ENCODE measurements at regions not wholly inside any gene's neighbourhood (a gene's known extent, or its start where the extent isn't known, plus 50 kb on each side); places are given as distances from the start of the nearest gene placed in this dataset.

DNA sequence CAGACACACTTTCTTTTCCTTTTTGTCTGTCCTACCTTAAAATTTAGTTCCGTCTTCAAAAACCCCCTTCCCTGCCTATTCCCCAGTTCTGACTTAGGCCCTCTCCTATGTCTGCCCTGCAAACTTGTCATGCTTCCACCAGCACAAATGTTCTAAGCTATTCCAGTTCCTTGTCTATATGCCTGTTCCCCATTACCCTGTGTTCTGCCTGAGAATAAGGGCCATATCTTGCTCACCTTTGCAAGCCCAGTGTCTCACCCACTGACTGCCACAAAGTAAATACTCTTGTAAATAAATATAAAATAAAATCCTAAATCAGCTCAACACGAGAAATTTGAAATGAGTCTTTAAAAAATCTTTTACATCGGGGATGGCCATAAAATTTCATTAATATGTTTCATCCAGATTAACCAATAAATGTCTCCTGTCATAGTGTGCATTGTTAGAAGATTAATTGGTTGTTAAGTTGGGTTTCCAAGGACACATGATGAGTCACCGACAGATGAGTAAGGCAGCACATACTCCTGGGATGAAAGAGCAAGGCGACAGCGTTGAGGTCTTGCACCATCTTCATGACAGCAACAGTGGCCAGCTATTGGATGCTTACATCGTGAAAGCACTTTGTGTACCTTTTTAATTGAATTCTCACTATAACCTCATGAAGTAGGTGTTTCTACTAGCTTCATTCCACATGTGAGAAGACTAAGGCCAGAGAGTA is 92.6 kb upstream of the NGF start:
- TF ChIP-seq, protein P1, sequence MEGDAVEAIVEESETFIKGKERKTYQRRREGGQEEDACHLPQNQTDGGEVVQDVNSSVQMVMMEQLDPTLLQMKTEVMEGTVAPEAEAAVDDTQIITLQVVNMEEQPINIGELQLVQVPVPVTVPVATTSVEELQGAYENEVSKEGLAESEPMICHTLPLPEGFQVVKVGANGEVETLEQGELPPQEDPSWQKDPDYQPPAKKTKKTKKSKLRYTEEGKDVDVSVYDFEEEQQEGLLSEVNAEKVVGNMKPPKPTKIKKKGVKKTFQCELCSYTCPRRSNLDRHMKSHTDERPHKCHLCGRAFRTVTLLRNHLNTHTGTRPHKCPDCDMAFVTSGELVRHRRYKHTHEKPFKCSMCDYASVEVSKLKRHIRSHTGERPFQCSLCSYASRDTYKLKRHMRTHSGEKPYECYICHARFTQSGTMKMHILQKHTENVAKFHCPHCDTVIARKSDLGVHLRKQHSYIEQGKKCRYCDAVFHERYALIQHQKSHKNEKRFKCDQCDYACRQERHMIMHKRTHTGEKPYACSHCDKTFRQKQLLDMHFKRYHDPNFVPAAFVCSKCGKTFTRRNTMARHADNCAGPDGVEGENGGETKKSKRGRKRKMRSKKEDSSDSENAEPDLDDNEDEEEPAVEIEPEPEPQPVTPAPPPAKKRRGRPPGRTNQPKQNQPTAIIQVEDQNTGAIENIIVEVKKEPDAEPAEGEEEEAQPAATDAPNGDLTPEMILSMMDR (IDR thresholded peaks at IDR 0.05), result no peak

DNA sequence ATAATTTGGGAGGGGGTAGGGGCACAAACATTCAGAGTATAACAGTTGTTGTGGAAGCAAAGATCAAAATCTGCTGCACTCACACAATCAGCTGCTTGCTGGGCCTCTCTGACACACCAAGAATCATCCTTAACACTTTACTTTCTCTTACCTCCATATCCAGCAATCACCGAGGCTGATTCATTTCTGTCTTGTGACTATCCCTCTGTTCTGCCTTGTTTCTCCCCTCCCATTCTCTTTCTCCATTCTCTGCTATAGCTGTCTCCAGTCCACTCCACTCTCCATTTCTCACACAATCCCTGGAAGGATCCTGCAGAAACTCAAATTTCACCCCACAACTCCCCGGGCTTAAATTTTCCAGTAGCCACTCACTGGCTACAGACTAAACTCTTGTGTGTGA is 91.8 kb upstream of the NGF start:
- TF ChIP-seq, protein P1 (IDR thresholded peaks at IDR 0.05), result no peak

DNA sequence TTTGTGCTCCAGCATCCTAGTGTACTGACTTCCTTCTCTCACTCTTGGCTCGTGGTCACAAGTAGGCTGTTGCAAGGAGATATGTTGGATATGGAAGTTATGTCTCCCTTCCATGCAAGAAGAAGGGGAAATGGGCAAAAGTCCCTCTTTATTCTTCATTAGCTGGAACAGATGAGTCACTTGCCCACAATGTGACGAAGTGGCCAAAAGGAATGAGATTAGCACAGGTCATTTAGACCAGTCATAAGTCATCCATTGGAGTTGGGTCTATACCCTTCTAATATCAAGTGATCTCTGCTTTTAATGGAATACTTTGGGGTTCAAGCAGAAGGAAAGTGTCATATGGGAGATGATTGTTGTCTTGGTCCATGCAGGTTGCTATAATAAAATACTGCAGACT is 91.2 kb upstream of the NGF start:
- TF ChIP-seq, protein P1 (IDR thresholded peaks at IDR 0.05), result no peak

DNA sequence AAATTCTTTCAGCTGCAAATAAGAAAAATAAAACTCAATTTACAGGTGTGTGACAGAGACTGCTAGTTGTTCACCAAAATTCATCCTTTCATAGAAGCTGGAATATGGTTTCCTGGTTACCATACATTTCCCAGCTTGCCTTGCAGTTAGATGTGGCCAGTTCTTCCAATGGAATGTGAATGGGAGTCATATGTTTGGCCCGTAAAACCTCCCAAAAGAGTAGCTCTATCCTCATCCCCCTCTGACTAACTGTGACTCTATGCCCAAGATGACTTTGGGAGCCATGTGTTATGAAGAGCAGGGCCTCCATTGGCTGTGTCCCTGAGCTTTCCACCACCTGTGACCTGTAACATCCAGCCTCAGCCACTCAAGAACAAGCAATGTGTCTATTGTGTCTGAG is 90.6 kb upstream of the NGF start:
- TF ChIP-seq, protein P1 (IDR thresholded peaks at IDR 0.05), result no peak

DNA sequence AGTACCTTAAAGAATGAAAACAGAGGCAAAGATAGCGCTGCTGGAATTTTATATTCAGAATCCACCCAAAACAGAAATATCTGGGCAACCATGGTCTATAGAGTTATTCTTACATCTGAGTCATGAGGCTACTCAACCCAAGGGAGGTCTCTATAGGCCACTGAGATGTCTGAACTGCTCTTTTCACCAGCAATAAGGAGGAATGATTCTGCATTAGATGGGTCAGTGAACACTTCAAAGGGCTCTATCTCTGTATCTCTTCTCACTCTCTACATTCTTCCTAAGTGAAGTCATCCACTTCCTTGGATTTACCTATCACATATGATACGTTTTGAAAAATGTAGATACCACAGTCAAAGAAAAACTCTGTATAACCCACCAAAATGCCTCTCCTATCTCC is 90.2 kb upstream of the NGF start:
- TF ChIP-seq, protein P1 (IDR thresholded peaks at IDR 0.05), result no peak

DNA sequence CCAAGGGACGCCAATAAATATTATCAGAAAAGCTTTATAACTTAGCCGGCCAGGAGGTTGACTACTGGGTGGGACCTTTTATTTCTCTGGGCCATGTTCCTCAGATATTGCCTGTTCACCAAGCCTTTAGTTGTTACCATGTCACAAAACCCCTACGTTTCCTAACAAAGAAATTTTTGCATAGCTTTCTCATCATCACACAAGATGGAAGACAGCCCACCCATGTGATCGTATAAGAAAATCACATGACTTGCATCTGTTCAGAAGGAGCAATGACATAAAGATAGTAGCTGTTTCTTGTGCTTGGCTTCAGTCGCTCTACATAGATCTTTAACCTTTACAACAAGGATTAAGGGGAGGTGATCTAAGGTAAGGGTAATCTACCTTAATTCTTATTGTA is 88.9 kb upstream of the NGF start:
- TF ChIP-seq, protein P1 (IDR thresholded peaks at IDR 0.05), result no peak

DNA sequence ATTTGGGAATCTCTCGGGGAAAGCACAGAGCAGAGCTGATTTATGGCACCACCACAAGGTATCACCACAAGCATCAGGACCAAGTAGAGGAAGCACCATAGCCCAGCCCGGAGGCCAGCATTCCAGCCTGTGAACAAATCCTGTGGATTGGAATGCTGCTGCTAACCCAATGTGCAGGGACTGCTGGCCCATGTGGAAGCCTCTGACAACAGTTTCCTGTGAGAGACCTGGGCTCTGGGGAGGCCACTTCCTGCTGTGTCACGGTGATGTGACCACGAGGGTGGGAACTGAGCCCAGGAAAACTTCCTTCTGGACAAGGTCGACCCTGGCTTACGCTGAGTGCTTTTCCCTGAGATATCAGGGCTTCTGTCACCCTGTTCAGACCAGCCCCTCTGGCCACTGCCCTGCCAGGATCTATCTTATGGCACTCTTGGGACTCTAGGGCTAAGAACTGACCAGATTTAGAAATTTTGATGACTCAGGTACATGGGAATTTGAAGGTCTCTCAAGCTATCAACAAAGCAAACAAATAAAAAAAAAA is 88.3 kb upstream of the NGF start:
- TF ChIP-seq, protein P1 (IDR thresholded peaks at IDR 0.05), result no peak

Measured in LNCAP (cell line).